GM23338 (cell line): ENCODE measurements at regions not wholly inside any gene's neighbourhood (a gene's known extent, or its start where the extent isn't known, plus 50 kb on each side); places are given as distances from the start of the nearest gene placed in this dataset.

ENCODE experiments used
- CTCF ChIP-seq, 2 experiments: fragments of 200-600 bp in 1 of 2; sonication (generic) in 1 of 2; conservative IDR thresholded peaks; 2 replicates each; pipeline versions ENCODE4 v1.5.1 to v1.6.1; 2016 to 2017; ENCODE audit warnings: antibody characterized with exemption in 2 of 2, low read depth in 2 of 2, mild to moderate bottlenecking in 2 of 2, moderate library complexity in 1 of 2
- REST ChIP-seq: IDR thresholded peaks from one replicate; pipeline ENCODE4 v1.6.1; 2018; ENCODE audit warnings: antibody characterized with exemption; ENCODE audit not compliant: unreplicated experiment

- TF ChIP-seq CTCF (conservative IDR thresholded peaks at IDR 0.05; ENCODE audit: low read depth in 2 of 2) (peak; percentile 86 to 87), REST (no peak)
Measured at GRCh38 chr4:179307297-179308136, 1865.3 kb upstream of the AGA start.
